ENCODE measurements at regions not wholly inside any gene's neighbourhood (a gene's known extent, or its start where the extent isn't known, plus 50 kb on each side); places are given as distances from the start of the nearest gene placed in this dataset.

DNA sequence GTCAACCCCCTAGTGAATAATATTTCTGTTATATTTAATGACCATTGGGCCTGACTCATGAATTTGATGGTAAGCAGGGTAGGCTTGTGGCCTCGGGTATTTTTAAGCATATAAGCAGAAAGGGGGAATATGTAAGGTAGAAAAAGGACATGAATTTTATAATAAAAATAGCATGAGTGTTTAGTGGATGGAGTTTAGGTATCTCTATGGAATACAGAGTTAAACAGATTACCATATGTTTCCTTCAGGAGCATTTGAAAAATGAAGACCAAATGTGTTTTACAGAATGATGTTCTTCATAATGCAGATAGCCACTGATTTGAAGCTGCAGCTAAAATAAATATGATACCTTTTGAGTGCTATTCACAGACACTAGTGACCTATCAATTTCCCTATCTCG lies 191.7 kb upstream of the TSHZ2 start:
- Histone ChIP-seq H2AFZ (ENCODE audit: low read length) (no peak overlapping the region), H3K9ac (ENCODE audit: low read depth, low read length, poor library complexity, severe bottlenecking) (no peak overlapping the region), H3K4me2 (ENCODE audit: low read depth, low read length, poor library complexity, severe bottlenecking) (no peak overlapping the region), H3K4me1 (ENCODE audit: insufficient read depth, low read length, poor library complexity, severe bottlenecking) (no peaks in the 10 kb centered on the region), H3K9me3 (ENCODE audit: insufficient read depth, low read depth, low read length) (no peaks in the 10 kb centered on the region), H3K79me2 (ENCODE audit: insufficient read depth, low read length) (no peaks in the 10 kb centered on the region), H3K4me3 (ENCODE audit: low read length, poor library complexity, severe bottlenecking) (no peak overlapping the region), H3K9me2 (replicated peaks; ENCODE audit: low read depth, low read length) (no peaks in the 10 kb centered on the region), H3F3A (ENCODE audit: low read depth) (no peaks in the 10 kb centered on the region), H3K27me3 (ENCODE audit: insufficient read depth, low read length, poor library complexity, severe bottlenecking) (no peaks in the 10 kb centered on the region), H3K36me3 (ENCODE audit: insufficient read depth, low read length) (no peaks in the 10 kb centered on the region), H4K20me1 (ENCODE audit: insufficient read depth, low read length, poor library complexity, severe bottlenecking) (no peaks in the 10 kb centered on the region)
- TF ChIP-seq EZH2phosphoT487 (IDR thresholded peaks at IDR 0.05; ENCODE audit: borderline replicate concordance), result no peak
- TF ChIP-seq, protein P1, sequence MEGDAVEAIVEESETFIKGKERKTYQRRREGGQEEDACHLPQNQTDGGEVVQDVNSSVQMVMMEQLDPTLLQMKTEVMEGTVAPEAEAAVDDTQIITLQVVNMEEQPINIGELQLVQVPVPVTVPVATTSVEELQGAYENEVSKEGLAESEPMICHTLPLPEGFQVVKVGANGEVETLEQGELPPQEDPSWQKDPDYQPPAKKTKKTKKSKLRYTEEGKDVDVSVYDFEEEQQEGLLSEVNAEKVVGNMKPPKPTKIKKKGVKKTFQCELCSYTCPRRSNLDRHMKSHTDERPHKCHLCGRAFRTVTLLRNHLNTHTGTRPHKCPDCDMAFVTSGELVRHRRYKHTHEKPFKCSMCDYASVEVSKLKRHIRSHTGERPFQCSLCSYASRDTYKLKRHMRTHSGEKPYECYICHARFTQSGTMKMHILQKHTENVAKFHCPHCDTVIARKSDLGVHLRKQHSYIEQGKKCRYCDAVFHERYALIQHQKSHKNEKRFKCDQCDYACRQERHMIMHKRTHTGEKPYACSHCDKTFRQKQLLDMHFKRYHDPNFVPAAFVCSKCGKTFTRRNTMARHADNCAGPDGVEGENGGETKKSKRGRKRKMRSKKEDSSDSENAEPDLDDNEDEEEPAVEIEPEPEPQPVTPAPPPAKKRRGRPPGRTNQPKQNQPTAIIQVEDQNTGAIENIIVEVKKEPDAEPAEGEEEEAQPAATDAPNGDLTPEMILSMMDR (conservative IDR thresholded peaks at IDR 0.05; ENCODE audit: low read length), result no peak

DNA sequence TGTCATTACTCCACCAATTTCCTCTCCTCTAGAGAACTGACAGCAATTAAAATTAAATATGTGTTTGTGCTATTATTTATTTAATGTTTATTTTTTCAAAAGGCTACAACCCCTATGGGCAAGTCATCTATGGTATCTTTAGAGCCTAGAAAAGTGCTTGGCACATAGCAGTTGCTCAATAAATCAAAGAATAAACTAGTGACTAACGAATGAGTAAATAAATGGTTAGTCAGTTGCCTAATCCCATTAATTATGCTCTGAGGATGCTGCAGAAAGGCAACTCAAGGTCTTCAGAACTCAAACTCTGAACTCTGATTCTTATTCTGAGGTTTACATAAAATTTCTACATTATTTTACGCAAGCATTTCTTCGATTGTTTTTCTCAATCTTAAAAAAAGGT lies 193.0 kb upstream of the TSHZ2 start:
- no peak overlapping the region for H2AFZ ChIP-seq (ENCODE audit: low read length)

DNA sequence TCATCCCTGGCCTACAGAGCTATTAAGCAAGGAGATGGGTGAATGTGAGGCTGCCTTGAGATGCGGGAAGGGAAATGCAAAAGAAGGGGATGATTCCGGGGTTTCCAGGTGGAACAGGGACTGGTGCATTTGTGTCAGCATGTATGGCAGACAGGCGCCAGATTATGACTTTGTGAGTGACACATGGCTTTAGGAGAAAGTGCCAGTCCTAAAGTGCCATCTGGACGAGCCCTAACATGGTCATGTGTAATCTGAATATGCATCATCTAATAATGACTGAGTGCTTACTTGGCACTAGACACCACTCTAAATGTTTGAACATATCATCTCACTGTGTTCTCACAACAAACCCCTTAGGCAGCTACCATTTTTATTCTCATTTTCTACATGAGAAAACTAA lies 195.0 kb upstream of the TSHZ2 start:
- Histone ChIP-seq H3K9me3 (ENCODE audit: insufficient read depth, low read depth, low read length) (no peaks in the 10 kb centered on the region), H2AFZ (ENCODE audit: low read length) (no peak overlapping the region), H3K9me2 (replicated peaks; ENCODE audit: low read depth, low read length) (no peaks in the 10 kb centered on the region; the same call in 1 of the 2 replicates), H3F3A (ENCODE audit: low read depth) (no peaks in the 10 kb centered on the region), H3K79me2 (ENCODE audit: insufficient read depth, low read length) (no peaks in the 10 kb centered on the region), H3K4me1 (ENCODE audit: insufficient read depth, low read length, poor library complexity, severe bottlenecking) (no peaks in the 10 kb centered on the region), H3K27me3 (ENCODE audit: insufficient read depth, low read length, poor library complexity, severe bottlenecking) (no peaks in the 10 kb centered on the region), H3K4me2 (ENCODE audit: low read depth, low read length, poor library complexity, severe bottlenecking) (no peak overlapping the region), H3K9ac (ENCODE audit: low read depth, low read length, poor library complexity, severe bottlenecking) (no peak overlapping the region), H3K4me3 (ENCODE audit: low read length, poor library complexity, severe bottlenecking) (no peak overlapping the region), H3K36me3 (ENCODE audit: insufficient read depth, low read length) (no peaks in the 10 kb centered on the region), H4K20me1 (ENCODE audit: insufficient read depth, low read length, poor library complexity, severe bottlenecking) (no peaks in the 10 kb centered on the region)
- TF ChIP-seq, protein P1 (conservative IDR thresholded peaks at IDR 0.05; ENCODE audit: low read length), result no peak
- no peak for TF ChIP-seq EZH2phosphoT487 (IDR thresholded peaks at IDR 0.05; ENCODE audit: borderline replicate concordance)

More for the DNA sequence above, 193.0 kb upstream of the TSHZ2 start:
- Histone ChIP-seq H3K4me2 (ENCODE audit: low read depth, low read length, poor library complexity, severe bottlenecking) (no peak overlapping the region), H3K27me3 (ENCODE audit: insufficient read depth, low read length, poor library complexity, severe bottlenecking) (no peaks in the 10 kb centered on the region), H3K4me1 (ENCODE audit: insufficient read depth, low read length, poor library complexity, severe bottlenecking) (no peaks in the 10 kb centered on the region), H3K79me2 (ENCODE audit: insufficient read depth, low read length) (no peaks in the 10 kb centered on the region), H3K36me3 (ENCODE audit: insufficient read depth, low read length) (no peaks in the 10 kb centered on the region), H3K9ac (ENCODE audit: low read depth, low read length, poor library complexity, severe bottlenecking) (no peak overlapping the region), H3K9me3 (ENCODE audit: insufficient read depth, low read depth, low read length) (no peaks in the 10 kb centered on the region), H3F3A (ENCODE audit: low read depth) (no peaks in the 10 kb centered on the region), H3K9me2 (replicated peaks; ENCODE audit: low read depth, low read length) (no peaks in the 10 kb centered on the region; the same call in 1 of the 2 replicates), H4K20me1 (ENCODE audit: insufficient read depth, low read length, poor library complexity, severe bottlenecking) (no peaks in the 10 kb centered on the region), H3K4me3 (ENCODE audit: low read length, poor library complexity, severe bottlenecking) (no peak overlapping the region)
- TF ChIP-seq EZH2phosphoT487 (IDR thresholded peaks at IDR 0.05; ENCODE audit: borderline replicate concordance), result no peak
- TF ChIP-seq, protein P1 (conservative IDR thresholded peaks at IDR 0.05; ENCODE audit: low read length), result no peak
